ENCODE measurements at regions not wholly inside any gene's neighbourhood (a gene's known extent, or its start where the extent isn't known, plus 50 kb on each side); places are given as distances from the start of the nearest gene placed in this dataset.

- TF ChIP-seq CTCF (IDR thresholded peaks at IDR 0.05; ENCODE audit: low read depth, low read length, missing control alignments): no peak
- no peak for DNase-seq (ENCODE audit: low read depth)
- in situ Hi-C loops (cut with HindIII; ENCODE audit: low sequenced_read_pairs): no loop called here
- no peak overlapping the region for H3K4me3 ChIP-seq (ENCODE audit: low read depth, low read length)
Measured at GRCh38 chr10:84902553-84902952, 574.2 kb downstream of the CCSER2 start.

DNA sequence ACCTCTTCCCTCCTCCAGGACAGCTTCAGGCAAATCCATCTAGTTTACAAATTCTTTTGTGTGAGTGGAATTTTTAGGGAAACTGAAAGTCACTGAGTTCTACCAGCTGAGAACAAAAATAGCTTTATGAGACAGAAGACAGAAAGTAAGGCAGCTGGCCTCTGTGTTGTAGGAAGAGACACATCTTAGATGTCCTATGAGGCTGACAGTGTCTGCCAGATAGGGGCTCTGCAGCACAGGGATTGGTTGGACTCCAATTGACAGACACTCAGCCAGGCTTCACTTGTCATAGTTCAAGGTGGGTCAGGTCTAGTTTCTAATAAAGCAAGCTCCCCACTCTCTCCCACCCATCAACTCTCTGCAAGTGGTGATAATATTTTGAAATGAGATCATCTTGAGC lies 574.9 kb downstream of the CCSER2 start:
- TF ChIP-seq CTCF (IDR thresholded peaks at IDR 0.05; ENCODE audit: low read depth, low read length, missing control alignments): no peak
- H3K4me3 ChIP-seq (ENCODE audit: low read depth, low read length): no peak overlapping the region
- in situ Hi-C loops (cut with HindIII; ENCODE audit: low sequenced_read_pairs): no loop called here
- DNase-seq (ENCODE audit: low read depth): no peak

- no peak for TF ChIP-seq CTCF (IDR thresholded peaks at IDR 0.05; ENCODE audit: low read depth, low read length, missing control alignments)
- DNase-seq (ENCODE audit: low read depth): no peak
- in situ Hi-C loops (cut with HindIII; ENCODE audit: low sequenced_read_pairs): no loop called here
- no peak overlapping the region for H3K4me3 ChIP-seq (ENCODE audit: low read depth, low read length)
Measured at GRCh38 chr10:84907461-84908009, 579.1 kb downstream of the CCSER2 start.

DNA sequence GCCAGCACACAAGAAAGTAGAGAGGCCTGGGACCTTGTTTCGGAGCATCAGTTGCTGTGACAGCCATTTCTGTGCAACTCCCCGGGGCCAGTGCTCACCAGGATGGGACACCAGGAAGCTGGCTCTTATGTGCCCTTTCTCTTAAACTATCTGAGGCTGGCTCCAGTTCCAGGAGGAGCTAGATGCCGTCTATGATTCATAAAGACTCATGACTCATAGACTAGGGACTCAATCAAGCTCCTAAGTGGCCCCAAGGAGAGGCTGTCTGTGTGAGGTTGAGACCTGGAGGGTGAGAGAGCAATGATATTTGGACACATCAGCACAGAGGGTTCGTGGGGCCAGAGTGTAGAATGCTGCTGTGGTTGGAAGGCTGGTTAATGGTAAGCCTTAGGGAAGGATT lies 580.1 kb downstream of the CCSER2 start:
- H3K4me3 ChIP-seq (ENCODE audit: low read depth, low read length): no peak overlapping the region
- TF ChIP-seq CTCF (IDR thresholded peaks at IDR 0.05; ENCODE audit: low read depth, low read length, missing control alignments): no peak
- in situ Hi-C loops (cut with HindIII; ENCODE audit: low sequenced_read_pairs): no loop called here
- no peak for DNase-seq (ENCODE audit: low read depth)

- DNase-seq (ENCODE audit: low read depth): no peak
- H3K4me3 ChIP-seq (ENCODE audit: low read depth, low read length): no peak overlapping the region
- no peak for TF ChIP-seq CTCF (IDR thresholded peaks at IDR 0.05; ENCODE audit: low read depth, low read length, missing control alignments)
- in situ Hi-C loops (cut with HindIII; ENCODE audit: low sequenced_read_pairs): no loop called here
Measured at GRCh38 chr10:84921701-84922100, 593.3 kb downstream of the CCSER2 start.

DNA sequence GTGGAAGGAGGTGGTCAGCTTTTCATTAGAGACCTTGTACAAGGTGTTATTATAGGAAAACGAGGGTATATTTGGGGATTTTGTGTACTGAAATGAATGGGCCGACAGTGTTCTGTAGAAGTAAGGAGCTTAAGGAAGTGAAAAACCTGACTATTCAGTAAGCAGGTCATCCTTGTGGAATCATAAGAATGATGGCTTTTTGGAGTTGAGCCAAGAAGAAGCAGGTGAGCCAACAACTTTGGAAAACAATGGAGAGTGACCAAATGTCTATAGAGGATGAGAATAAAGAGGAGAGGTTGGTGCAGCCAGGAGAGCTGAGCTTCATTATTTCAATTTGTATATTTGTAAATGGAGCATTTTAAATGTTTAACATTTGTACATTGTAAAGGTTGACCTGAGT lies 595.7 kb downstream of the CCSER2 start:
- in situ Hi-C loops (cut with HindIII; ENCODE audit: low sequenced_read_pairs): no loop called here
- TF ChIP-seq CTCF (IDR thresholded peaks at IDR 0.05; ENCODE audit: low read depth, low read length, missing control alignments): no peak

DNA sequence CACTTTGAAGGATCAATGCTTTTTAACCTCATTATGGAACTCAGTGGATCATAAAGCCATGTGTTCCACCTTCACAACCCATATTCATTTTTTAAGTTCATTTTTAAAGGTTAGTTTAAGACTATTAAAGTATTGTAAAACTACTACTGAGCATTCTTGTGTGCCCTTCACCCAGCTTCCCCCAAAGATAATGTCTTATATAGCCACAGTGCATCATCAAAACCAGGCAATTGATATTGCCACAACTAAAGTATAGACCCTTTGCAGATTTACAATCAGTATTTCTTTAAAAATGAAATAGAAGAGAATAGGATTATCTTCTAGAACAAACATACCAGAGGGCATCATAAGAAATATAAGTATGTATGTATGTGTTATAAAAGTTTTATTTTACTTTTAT lies 597.1 kb downstream of the CCSER2 start:
- in situ Hi-C loops (cut with HindIII; ENCODE audit: low sequenced_read_pairs): no loop called here

More for the DNA sequence above, 595.7 kb downstream of the CCSER2 start:
- no peak for DNase-seq (ENCODE audit: low read depth)
- no peak overlapping the region for H3K4me3 ChIP-seq (ENCODE audit: low read depth, low read length)

More for the DNA sequence above, 597.1 kb downstream of the CCSER2 start:
- DNase-seq (ENCODE audit: low read depth): no peak
- no peak overlapping the region for H3K4me3 ChIP-seq (ENCODE audit: low read depth, low read length)
- no peak for TF ChIP-seq CTCF (IDR thresholded peaks at IDR 0.05; ENCODE audit: low read depth, low read length, missing control alignments)

Data from astrocyte of the cerebellum (primary cell).